Activated T-cell treated with anti-CD3 and anti-CD28 coated beads, Interleukin-2, amount 50 U/mL, for 1 hour (primary cell): ENCODE measurements at regions not wholly inside any gene's neighbourhood (a gene's known extent, or its start where the extent isn't known, plus 50 kb on each side); places are given as distances from the start of the nearest gene placed in this dataset.

Source experiments
- DNase-seq: peaks from one replicate; pipeline ENCODE4 v3.0.0-alpha.2; 2020

DNA sequence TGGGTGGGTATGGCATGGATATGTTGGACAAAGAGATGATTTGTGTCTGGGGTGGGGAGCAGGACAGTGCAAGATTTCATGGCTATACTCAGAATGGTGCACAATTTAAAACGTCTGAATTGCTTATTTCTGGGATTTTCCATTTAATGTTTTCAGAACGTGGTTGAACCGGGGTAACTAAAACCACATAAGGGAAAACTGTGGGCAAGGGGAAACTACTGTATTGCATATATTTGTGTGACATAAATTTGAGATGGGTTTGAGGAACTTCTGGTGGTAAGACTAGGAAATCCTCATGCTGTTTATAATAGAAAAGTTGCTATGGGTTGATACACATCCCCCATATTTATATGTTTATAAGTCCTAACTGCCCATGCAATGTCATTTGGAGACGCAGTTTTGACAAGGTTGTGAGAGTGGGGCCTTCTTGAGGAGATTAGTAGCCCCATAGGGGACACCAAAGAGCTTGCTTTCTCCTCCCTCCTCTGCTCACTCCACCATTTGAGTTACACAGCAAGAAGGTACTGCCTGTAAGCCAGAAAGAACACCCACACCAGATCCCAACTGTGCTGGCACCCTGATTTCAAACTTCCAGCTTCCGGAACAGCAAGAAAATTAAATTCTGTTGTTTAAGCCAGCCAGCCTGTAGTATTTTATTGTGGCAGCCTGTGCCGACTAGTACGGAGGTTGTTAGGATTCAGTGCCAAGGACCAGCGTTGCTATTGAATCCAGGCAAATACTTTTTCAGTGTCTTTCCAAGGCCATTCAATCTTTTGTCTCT lies 2118.9 kb downstream of the MAT2B start:
- DNase-seq = no peak

DNA sequence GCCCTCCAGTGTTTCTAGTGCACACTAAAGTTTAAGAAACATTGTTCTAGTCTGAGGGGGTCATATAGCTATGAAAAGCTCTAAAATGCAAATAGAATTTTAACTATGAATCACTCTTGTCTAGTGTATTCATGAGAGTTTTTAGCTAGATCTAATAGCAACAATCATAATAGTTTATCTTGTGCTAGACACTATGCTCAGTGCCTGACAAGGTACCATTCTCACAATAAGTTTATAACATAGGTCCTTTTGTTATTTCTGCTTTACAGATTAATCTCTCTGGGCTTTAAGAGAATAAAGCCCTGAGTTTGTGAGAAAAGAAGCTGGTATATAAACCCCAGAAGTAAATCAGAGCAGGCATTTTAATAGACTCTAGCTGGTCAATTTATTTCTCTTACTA lies 2120.7 kb downstream of the MAT2B start:
- DNase-seq = no peak

DNA sequence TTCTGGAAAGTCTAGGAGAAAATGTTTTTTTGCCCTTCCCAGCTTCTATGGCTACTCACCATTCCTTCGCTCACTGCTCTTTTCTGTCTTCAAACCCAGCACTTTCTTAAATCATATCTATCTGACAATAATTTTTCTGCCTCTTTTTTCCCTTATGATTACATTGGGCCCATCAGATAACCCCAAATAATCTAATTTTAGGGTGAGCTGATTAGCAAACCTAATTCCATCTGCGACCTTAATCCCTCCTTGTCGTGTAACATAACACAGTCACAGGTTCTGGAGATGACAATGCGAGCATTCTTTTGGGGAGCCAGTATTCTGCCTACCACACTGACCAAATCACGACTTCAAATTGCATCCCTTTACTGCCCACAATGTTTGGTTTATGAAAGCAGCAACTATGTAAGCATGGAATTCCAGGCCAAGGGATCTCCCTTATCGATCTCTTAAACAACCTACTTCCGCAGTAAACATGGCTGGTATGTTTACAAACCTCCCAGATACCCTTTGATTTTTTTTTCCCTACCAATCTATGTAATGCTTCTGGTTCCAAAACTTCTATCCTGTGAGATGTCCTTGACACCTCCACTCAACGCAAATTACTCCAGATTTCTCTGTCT lies 2122.2 kb downstream of the MAT2B start:
- no peak for DNase-seq

DNA sequence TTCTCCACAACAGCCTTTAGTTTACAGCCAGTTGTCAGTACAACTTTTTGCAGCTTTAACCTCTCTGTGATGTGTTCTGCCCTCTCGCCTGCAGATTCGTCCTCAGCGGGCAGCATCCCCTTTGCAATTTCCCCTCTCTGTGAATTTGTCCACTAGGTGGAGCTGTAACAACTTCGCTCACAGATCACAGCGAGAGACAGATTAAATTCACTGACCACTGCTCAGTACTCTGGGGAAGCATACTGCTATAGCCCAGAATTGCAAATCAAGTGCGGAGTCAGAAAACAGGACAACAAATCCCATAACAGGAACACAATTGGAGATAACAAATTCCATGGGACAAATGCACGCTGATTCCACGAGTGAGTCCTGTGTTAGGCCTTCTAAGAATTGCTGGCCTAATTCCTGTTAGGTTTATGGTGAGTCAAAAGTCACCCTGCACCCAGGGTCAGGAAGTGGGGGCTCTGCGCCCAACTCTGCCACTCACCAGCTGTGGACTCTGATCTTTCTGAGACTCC lies 2124.9 kb downstream of the MAT2B start:
- no peak for DNase-seq

DNA sequence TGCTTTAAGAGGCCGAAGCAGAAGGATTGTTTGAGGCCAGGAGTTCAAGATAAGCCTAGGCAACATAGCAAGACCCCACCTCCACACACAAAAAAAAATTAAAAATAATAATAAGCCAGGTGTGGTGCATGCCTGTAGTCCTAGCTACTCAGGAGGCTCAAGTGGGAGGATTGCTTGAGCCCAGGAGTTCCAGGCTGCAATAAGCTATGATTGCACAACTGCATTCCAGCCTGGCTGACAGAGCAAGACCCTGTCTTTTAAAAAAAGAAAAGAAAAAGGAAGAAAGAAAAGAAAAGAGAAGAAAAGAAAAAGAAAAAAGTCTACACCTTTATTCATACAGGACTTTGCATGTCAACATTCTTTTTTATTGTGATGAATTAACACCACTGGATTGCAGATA lies 2125.8 kb downstream of the MAT2B start:
- DNase-seq = no peak

DNA sequence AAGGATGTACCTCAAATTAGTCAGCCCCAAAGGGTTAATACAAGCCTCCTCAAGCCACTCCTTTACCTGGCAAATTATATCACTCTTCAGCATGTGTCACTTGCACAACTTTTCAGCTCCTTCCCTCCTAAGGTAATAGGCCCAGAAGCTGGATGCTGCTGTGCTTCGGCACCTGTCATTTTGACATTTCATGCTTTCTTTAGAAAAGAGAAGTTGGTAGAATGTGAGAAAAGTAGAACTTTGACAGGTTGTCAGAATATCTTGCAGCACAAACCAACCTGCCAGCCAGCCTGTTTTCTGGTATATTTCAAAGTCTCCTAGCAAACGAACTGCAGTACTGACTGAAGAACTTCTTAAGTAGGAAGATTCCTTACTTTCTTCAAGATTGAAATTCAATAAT lies 2136.9 kb downstream of the MAT2B start:
- no peak for DNase-seq

DNA sequence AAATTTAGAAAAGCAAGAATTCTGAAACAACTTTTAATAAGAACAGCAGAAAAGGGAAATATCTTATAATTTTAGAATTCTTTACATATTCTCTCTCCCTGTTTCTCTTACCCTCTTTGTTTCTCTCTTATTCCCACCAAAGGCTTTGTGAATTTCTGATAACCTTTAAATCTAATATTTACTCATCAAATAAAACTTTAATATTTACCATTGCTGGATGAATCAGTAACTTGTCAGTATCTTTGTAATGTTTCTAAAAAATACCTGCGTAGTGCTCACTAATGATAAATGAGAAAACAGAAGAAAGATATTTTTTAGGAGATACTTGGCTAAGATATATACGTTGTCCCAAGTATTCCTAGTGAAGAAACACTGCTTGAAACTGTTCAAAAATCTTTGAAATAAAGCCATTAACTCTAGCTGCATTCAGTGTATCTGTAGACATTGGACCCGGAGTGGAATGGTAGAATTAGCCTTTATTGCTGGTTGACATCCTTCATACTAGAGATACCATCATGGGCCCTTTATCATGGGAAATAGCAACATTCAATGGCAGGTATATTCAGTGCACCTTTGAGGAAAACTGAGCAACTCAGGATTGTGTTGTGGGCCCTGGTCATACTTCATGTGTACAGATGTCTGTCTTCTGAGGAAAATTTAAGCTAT lies 2160.4 kb downstream of the MAT2B start:
- DNase-seq = no peak

DNA sequence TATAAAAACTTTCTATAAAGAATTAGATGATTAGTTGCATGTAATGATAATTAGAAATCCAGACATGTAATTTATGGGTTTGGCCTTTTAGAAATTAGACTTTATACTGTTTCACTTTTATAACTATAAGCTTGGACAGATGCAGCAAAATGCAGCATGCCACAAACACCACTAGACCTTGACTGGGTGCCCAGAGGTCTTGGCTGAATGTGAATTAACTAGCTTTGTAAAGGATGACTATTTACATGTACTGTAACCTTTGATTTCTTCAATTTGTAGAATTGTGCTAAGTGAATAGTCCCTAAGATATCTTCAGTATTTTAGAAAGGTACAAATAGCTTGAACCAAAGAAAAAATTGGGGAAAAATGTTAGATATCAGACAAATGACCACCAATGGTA lies 2168.1 kb downstream of the MAT2B start:
- no peak for DNase-seq

DNA sequence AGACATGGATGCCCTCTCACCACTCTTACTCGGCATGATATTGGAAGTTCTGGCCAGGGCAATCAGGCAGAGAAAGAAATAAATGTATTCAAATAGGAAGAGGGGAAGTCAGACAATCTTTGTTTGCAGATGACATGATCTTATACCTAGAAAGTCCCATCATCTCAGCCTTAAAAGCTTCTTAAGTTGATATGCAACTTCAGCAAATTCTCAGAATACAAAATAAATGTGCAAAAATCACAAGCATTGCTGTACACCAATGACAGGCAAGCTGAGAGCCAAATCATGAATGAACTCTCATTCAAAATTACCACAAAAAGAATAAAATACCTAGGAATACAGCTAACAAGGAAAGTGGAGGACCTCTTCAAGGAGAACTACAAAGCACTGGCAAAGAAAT lies 2190.4 kb downstream of the MAT2B start:
- DNase-seq = no peak

DNA sequence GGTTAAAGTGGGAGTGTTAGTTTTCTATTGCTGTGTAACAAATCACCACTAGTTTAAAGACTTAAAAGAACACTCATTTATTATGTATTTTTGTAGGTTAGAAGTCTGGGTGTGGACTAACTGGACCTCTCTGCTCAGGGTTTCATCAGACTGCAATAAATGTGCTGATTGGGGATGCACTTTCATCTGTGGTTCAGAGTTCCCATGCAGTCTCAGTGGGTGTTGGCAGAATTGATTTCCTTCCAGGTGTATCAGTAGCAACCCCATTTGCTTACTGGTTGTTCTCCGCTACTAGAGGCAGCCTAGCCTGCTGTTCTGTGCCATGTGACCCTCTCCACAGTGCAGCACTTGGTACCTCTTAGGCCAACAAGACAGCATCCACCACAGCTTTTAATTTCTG lies 2200.5 kb downstream of the MAT2B start:
- DNase-seq = no peak

DNA sequence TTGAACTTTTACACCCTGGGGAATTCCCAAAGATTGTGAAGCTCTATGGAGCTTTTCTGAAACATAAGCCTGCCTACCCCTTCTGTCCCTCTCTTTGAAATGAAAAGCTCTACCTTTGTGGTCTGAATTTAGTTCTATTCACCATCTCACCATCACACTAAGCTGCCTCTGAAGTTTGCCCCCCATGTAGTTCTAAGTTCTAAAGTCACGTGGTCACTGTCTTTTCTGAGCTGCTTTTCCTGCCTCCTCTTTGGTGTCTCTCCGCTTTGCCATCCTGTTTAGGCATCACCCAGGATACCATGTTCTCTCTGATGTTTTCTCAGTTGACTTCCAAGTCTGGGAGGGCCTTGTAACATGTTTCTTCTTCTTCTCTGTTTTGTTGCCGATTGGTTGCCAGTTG lies 2206.6 kb downstream of the MAT2B start:
- no peak for DNase-seq

DNA sequence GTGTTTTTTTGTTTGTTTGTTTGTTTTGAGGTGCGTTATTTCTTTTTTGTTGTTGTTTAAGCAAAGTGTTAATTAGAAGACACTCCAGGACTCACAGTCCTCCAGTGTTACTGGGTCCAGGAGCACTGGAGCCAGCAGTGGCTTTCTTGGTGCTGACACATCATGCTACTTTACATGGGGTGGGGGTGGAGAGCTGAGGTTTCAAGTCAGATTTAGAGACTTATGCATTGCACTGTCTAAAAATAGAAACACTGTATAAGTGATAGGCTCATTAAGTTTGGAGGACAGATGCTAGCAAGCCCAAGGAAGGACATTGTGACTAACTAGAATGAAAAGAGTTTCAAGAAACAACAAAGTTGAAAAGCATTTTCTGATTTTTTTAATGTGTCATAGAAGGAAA lies 2209.2 kb downstream of the MAT2B start:
- DNase-seq = no peak

DNA sequence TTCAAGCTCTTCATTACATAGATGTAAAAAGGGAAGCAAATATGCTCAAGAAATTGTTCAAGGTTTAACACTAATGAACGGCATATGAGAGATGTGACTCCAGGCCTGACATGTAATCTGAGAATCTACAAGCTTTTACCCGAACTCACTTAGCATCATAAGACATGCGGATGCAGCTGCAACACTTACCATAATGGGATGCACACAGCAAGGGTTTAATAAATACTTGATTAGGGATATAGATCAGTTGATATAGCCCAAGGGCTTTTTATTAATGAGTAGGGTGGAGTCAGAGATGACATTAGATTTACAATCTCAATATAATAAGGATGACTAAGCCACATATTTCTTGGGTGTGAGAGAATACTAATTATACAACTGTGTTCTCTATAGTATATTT lies 2215.5 kb downstream of the MAT2B start:
- DNase-seq = no peak

DNA sequence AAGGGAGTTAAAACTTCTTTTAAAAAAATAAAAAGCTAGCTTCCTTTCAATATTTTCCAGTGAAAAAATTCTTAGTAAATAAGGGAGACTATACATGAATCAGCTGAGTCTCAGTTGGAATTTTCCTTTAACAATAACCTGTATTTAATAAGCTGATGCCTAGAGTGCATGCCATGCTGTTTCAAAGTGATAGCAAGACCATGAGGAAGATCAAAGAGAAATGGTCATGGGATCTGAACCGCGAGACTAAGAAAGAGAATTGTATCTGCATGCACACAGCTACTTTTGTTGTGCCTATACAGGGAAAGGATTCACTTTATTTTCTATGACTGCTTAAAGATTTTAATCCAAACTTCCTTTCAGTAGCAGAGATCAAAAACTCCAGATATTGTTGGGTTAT lies 2217.0 kb downstream of the MAT2B start:
- DNase-seq = no peak

DNA sequence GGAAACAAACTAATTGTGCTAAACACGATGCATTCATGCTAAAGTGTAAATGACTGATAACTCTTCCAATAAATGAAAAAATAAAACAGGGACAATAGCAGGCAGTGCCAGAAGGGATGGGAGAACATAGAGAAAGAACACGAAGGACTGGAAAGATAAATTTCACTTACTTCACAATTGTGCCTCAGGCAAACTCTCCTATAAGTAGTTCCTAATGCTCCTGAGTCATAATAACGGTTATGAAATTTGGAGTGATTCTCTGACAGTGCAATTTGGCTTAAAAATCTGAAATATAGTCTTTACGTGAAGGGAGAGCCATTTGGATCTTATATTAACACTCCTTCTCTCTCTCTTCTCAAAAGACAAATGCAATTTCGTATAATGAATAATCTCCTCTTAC lies 2218.5 kb downstream of the MAT2B start:
- no peak for DNase-seq

DNA sequence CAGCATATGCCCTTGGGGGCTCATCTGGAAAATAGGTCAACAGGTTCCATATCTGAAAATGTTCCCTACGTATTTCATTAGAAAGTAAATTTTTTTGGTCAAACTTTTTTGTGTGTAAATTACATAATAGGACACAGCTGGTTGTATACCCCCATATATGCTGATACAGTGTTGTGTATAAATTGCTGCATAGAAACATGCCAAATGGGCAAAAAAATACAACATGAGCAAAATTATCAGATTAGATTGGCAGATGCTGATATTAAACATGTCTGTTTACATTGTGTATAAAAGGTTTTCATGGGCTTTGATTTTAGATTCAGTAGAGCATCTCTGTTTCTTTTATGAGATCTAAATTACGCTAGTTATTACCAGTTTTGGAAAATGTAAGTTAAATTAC lies 2223.0 kb downstream of the MAT2B start:
- no peak for DNase-seq

DNA sequence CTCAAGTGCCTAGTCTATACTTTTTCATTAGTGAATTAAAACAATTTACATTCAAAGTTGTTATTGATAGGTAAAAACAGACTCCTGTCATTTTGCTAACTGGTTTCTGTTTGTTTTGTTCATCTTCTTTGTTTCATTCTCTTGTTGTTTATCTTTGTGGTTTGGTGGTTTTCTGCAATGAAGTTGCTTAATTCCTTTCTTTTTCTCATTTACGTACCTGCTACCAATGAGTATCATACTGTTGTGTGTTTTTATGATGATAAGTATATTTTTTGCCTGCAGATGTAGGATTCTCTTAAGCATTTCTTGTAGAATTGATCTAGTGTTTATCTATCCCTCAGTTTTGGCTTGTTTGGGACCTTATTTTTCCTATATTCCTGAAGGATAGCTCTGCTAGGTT lies 2230.0 kb downstream of the MAT2B start:
- DNase-seq = no peak

DNA sequence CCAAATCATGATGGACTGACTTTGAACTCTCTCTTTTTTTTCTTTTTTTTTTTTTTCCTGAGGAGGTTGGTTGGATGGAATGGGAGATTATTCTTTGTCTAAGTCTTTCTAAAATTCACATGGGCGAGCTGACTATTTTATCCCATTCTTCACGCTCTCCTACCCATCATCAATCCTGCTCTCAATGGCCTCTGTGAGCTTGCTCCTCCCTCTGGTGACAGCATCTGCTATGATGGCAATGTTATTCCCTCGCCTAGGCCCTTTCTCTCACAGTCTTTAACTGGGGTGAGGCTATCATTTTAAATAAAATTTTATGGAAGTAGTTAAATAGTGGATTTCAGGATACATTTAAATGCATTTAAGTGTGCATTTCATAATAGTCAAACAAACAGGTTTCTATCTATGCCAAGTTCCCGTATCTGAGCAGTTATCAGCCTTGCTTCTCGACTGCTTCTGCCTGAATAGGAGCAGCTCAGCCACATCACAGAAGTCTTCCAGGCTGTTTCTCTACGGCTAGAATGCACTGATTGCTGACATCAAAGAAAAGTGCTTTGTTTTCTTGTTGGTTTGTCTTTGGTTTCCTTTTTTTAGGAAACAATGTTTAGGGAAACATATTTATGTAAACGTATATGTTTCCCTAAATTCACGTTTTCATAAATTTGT lies 2233.8 kb downstream of the MAT2B start:
- DNase-seq = no peak

DNA sequence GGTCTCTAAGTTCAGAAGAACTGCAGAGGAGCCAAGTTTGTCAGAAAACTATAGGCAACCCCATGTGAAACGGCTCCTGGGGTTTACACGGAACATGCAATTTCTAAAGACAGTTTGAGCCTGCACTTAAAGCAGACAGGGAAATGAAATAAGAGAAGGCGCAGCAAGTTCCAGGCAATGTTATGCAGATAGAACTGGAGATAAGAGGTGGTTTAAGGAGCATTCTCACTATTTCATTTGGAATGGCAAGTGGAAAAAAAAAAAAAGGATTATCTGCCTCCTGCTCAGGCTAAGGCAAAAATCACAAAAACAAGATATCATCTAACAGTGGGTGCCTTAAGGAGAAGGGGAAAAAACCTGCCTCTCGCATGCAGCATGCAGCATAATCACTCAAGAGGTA lies 2252.4 kb downstream of the MAT2B start:
- no peak for DNase-seq

DNA sequence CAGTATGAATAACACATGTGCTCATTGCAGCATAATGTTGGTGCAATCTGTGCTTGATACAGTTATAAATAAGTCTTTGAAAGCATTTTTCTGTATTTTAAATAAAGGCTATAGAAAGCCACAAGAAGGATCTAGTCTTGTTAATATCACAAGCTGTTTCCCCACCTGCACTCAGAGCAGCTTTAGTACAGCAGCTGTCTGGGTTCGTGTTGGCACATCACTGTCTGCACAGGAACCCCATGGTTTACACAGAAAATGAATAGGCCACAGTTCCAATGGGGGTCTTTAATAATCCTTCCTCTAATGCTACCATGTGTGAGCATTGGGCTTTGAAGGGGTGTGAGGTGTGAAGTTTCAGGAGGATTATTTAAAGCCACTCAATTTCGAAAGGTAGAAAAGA lies 2269.7 kb downstream of the MAT2B start:
- DNase-seq = no peak

DNA sequence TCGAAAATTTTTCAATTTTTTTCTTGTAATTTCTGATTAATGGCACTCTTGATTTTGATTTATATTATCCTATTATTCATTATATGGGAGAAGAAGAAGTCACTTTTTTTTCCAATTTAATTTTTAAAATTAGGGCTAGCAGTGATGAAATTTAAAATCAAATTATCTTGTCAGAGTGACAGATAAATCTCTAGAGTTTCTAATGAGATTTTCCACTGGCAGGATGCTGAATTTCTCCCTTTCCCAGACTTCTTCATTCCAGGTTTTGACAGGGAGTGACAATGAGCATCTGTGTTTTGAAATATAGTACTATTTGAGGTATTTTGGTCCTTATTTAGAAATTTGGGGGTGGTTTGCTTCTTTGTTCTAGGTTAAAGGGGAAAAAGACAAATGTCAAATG lies 2274.1 kb downstream of the MAT2B start:
- no peak for DNase-seq

DNA sequence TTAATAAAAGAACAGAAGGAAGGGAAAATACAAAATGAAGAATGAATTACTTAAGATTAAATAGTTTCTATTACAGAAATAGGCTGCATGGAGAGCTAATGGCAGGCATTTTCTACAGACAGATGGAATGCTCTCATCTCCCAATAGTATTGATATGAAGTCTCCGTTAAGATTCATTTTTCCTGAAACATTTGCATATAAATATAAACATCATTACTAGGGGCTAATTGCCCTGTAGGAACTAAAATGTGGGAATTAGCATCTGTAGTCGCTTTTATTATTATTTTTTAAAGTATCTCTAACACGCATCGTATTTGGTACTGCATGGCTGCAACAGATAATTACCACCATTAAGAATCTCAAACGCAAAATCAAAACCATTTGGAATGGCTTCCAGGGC lies 2275.5 kb downstream of the MAT2B start:
- DNase-seq = no peak

DNA sequence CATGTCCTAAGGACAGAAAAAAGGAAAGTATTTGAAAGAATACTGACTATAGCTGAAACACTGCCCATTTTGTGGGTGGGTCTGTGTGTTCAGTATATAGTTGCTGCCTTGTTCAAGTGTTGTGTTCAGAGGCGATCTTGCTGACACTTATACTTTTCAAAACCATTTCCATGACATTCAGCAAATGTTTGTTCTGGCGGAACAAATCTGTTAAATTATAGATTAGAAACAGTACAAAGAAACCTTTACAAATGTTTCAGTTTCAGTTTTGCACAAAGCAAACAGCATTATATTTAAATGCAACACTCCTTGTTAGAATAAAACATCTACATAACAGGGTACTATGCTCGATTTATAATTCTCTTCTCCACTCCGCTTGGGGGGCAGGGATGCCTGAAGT lies 2276.3 kb downstream of the MAT2B start:
- no peak for DNase-seq

DNA sequence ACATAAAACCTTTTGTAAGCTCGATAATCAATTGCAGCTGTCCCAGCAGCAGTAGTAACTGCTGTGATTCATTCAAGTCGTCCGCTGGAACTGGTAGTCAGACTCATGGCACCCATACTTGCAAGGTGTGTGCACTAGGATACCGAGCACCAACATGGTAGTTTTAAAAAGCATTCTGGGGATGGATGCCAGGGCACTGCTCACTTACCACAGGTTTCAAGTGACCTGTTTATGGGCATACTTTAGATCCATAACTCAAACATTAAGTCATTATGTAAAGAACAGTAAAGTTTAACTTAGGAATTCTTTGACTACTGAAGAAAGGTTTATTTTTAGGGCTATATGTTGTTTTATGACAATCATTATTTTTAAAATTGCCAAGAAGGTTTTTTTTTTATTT lies 2277.6 kb downstream of the MAT2B start:
- DNase-seq = no peak
